ENCODE measurements at regions not wholly inside any gene's neighbourhood (a gene's known extent, or its start where the extent isn't known, plus 50 kb on each side); places are given as distances from the start of the nearest gene placed in this dataset.

- CTCF ChIA-PET (ENCODE audit: low intra/inter-chr PET ratio, low total read pairs): interaction anchor here (1.9 kb wide), 1 partner anchor 941 kb away, joined by 15 read pairs; no protein-coding TSS in a partner anchor
- no peak for DNase-seq (ENCODE audit: low spot score)
- intact Hi-C loops (cut with micrococcal nuclease; ENCODE audit: unreplicated experiment) (no loop called here), in situ Hi-C loops (cut with HindIII; ENCODE audit: extremely low pct_ligation_motif_present, low pct_unique_long_range_greater_than_20kb) (loop anchor here (5.0 kb wide), 1 partner anchor 942 kb away; no protein-coding TSS in a partner anchor)
- TF ChIP-seq TRAFD1 (CRISPR knock-in tag; IDR thresholded peaks at IDR 0.05; ENCODE audit: borderline replicate concordance) (no peak), FOXP4 (CRISPR knock-in tag; IDR thresholded peaks at IDR 0.05) (no peak), ZNF761 (CRISPR knock-in tag; conservative IDR thresholded peaks at IDR 0.05) (no peak), PLRG1 (conservative IDR thresholded peaks at IDR 0.05) (no peak), FOXO4 (CRISPR knock-in tag; conservative IDR thresholded peaks at IDR 0.05) (no peak), ZNF570 (CRISPR knock-in tag; IDR thresholded peaks at IDR 0.05; ENCODE audit: borderline replicate concordance) (no peak), ATRX (CRISPR knock-in tag; IDR thresholded peaks at IDR 0.05; ENCODE audit: borderline replicate concordance) (no peak), ZNF768 (CRISPR knock-in tag; IDR thresholded peaks at IDR 0.05) (no peak)
- Histone ChIP-seq H3K4me1 (ENCODE audit: insufficient read depth, low read length) (no peaks in the 10 kb centered on the region), H3K4me3 (replicated peaks in 1 of 3; ENCODE audit: insufficient read depth in 1 of 3, low read depth in 2 of 3, low read length in 3 of 3) (no peak overlapping the region), H3K79me2 (ENCODE audit: insufficient read depth, low read length) (no peaks in the 10 kb centered on the region), H3K27me3 (ENCODE audit: control insufficient read depth in 1 of 2, insufficient read depth in 2 of 2, low read length in 2 of 2) (peaks cover 6 to 50% of the 10 kb centered on the region in 2 experiments; a peak in 4 of 5 replicates), H3K36me3 (replicated peaks in 1 of 2; ENCODE audit: control insufficient read depth in 1 of 2, insufficient read depth in 2 of 2, low read length in 2 of 2) (no peaks in the 10 kb centered on the region), H3K27ac (ENCODE audit: extremely low read length, insufficient read depth, low read length) (no peak overlapping the region), H2AFZ (ENCODE audit: low read length) (no peak overlapping the region), H3K4me2 (ENCODE audit: low read depth, low read length) (no peak overlapping the region), H3K9ac (ENCODE audit: insufficient read depth, low read depth, low read length) (no peak overlapping the region), H4K20me1 (ENCODE audit: insufficient read depth, low read length) (no peaks in the 10 kb centered on the region), H3K9me3 (ENCODE audit: low read length) (no peaks in the 10 kb centered on the region)
- POLR2A ChIA-PET: no interaction called here
- ATAC-seq: no peak
- no peak for FAIRE-seq
- 53% methylated on average over 14 of the region's 14 CpGs for WGBS (ENCODE audit: low lambda C conversion rate)
- BruUV-seq (replicated peaks): no TSS peak
Observed at GRCh38 chr10:129030603-129030895, 436.5 kb upstream of the MGMT start.

Data from HepG2 (cell line).